ENCODE measurements at regions not wholly inside any gene's neighbourhood (a gene's known extent, or its start where the extent isn't known, plus 50 kb on each side); places are given as distances from the start of the nearest gene placed in this dataset.
A peak's percentile ranks its signal among the peaks of the same experiment; 100 is the strongest.

GRCh38 chr4:74559853-74560252 is 114.9 kb downstream of the AREG start:
- Histone ChIP-seq H3K4me3 (ENCODE audit: low read depth, low read length) (no peak overlapping the region), H3K4me1 (ENCODE audit: control insufficient read depth, insufficient read depth, low read length) (no peaks in the 10 kb centered on the region), H3K27ac (ENCODE audit: extremely low read depth, low read depth, low read length) (no peak overlapping the region), H3K36me3 (ENCODE audit: control insufficient read depth in 2 of 2, insufficient read depth in 1 of 2, low read length in 2 of 2) (no peaks in the 10 kb centered on the region), H3K9me3 (ENCODE audit: control insufficient read depth, insufficient read depth, low read depth, low read length) (no peaks in the 10 kb centered on the region)
- ChIA-PET CTCF (no interaction called here), POLR2A (no interaction called here)
- TF ChIP-seq SETDB1 (IDR thresholded peaks at IDR 0.05; ENCODE audit: insufficient read length, low read length) (peak; percentile 19), ZNF19 (tag by site-specific recombination; IDR thresholded peaks at IDR 0.05; ENCODE audit: low read depth) (no peak), ZNF274 (IDR thresholded peaks at IDR 0.05; ENCODE audit: low read length) (no peak), ZNF274 (tag by site-specific recombination; IDR thresholded peaks at IDR 0.05; ENCODE audit: borderline replicate concordance) (no peak), ZNF16 (tag by site-specific recombination; IDR thresholded peaks at IDR 0.05; ENCODE audit: low read depth) (no peak)

DNA sequence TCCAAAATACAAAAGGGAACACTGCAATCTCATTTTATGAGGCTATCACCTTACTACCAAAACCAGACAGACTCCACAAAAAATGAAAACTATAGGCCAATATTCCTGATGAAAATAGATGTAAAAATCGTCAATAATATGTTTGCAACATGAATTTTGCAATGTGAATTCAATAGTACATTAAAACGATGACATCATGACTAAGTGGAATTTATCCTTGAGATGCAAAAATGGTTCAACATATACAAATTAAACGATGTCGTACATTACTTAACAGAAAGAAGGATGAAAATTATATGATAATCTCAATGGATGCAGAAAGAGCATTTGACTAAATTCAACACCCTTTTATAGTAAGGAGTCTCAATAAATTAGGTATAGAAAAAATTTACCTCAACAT is 123.0 kb downstream of the AREG start:
- Histone ChIP-seq H3K4me3 (ENCODE audit: low read depth, low read length) (no peak overlapping the region), H3K9me3 (ENCODE audit: control insufficient read depth, insufficient read depth, low read depth, low read length) (no peaks in the 10 kb centered on the region), H3K4me1 (ENCODE audit: control insufficient read depth, insufficient read depth, low read length) (no peaks in the 10 kb centered on the region), H3K36me3 (ENCODE audit: control insufficient read depth in 2 of 2, insufficient read depth in 1 of 2, low read length in 2 of 2) (no peaks in the 10 kb centered on the region), H3K27ac (ENCODE audit: extremely low read depth, low read depth, low read length) (no peak overlapping the region)
- CTCF ChIA-PET, result interaction anchor here (0.6 kb wide), 1 partner anchor 379 kb away, joined by 5 read pairs; no protein-coding TSS in a partner anchor
- TF ChIP-seq ZNF555 (tag by site-specific recombination; conservative IDR thresholded peaks at IDR 0.05), result no peak
- TF ChIP-seq ZNF561 (tag by site-specific recombination; IDR thresholded peaks at IDR 0.05; ENCODE audit: borderline replicate concordance), result no peak
- TF ChIP-seq PBX3 (CRISPR knock-in tag; IDR thresholded peaks at IDR 0.05), result no peak
- TF ChIP-seq KLF8 (tag by site-specific recombination; IDR thresholded peaks at IDR 0.05), result no peak
- TF ChIP-seq ATF2 (tag by site-specific recombination; IDR thresholded peaks at IDR 0.05; ENCODE audit: low read depth), result peak; percentile 60; the same call in 1 of the 2 replicates
- POLR2A ChIA-PET, result no interaction called here

DNA sequence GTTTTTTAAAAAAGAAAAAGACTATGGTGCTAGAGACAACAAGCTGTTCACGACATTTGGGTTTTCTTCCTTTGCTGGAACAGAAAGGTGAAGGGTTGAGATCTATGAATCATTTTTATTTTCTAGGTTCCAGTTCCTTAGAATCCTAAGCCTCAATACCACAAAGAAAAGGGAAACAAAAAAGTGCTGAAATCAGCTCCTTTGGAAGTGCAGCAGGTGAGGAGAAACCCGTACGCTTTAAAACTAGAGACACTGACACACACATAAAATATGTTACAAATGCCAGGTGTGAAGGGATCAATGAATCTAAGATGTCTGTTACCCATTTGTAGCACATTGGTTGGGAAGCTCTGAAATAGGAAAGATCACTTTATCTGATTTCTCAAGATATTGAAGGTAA is 125.2 kb downstream of the AREG start:
- Histone ChIP-seq H3K4me3 (ENCODE audit: low read depth, low read length) (no peak overlapping the region), H3K36me3 (ENCODE audit: control insufficient read depth in 2 of 2, insufficient read depth in 1 of 2, low read length in 2 of 2) (no peaks in the 10 kb centered on the region), H3K4me1 (ENCODE audit: control insufficient read depth, insufficient read depth, low read length) (no peaks in the 10 kb centered on the region), H3K9me3 (ENCODE audit: control insufficient read depth, insufficient read depth, low read depth, low read length) (no peaks in the 10 kb centered on the region), H3K27ac (ENCODE audit: extremely low read depth, low read depth, low read length) (no peak overlapping the region)
- ChIA-PET POLR2A (no interaction called here), CTCF (no interaction called here)
- no peak for TF ChIP-seq ZNF600 (tag by site-specific recombination; IDR thresholded peaks at IDR 0.05)
- TF ChIP-seq ZNF521 (tag by site-specific recombination; IDR thresholded peaks at IDR 0.05), result no peak
- no peak for TF ChIP-seq ZNF645 (tag by site-specific recombination; IDR thresholded peaks at IDR 0.05)
- TF ChIP-seq ZNF76 (tag by site-specific recombination; IDR thresholded peaks at IDR 0.05; ENCODE audit: borderline replicate concordance, low read depth), result no peak
- no peak for TF ChIP-seq SP3 (tag by site-specific recombination; IDR thresholded peaks at IDR 0.05)
- TF ChIP-seq PRDM2 (tag by site-specific recombination; IDR thresholded peaks at IDR 0.05; ENCODE audit: borderline replicate concordance), result no peak
- no peak for TF ChIP-seq ZNF660 (tag by site-specific recombination; IDR thresholded peaks at IDR 0.05)
- TF ChIP-seq ZNF530 (tag by site-specific recombination; IDR thresholded peaks at IDR 0.05; ENCODE audit: low read depth), result no peak
- no peak for TF ChIP-seq ATF2 (tag by site-specific recombination; IDR thresholded peaks at IDR 0.05; ENCODE audit: low read depth)
- no peak for TF ChIP-seq KLF7 (tag by site-specific recombination; IDR thresholded peaks at IDR 0.05; ENCODE audit: borderline replicate concordance)
- no peak for TF ChIP-seq ZNF571 (tag by site-specific recombination; IDR thresholded peaks at IDR 0.05)
- no peak for TF ChIP-seq ZNF175 (tag by site-specific recombination; IDR thresholded peaks at IDR 0.05)
- no peak for TF ChIP-seq ZNF561 (tag by site-specific recombination; IDR thresholded peaks at IDR 0.05; ENCODE audit: borderline replicate concordance)
